ENCODE measurements at regions not wholly inside any gene's neighbourhood (a gene's known extent, or its start where the extent isn't known, plus 50 kb on each side); places are given as distances from the start of the nearest gene placed in this dataset.
"Not testable (repeated sequence)": the region's sequence is repeated elsewhere in the genome, so short reads cannot be mapped to it uniquely, and the experiment has no call there.

- Histone ChIP-seq H3K27ac (ENCODE audit: low read length) (no peak overlapping the region), H3K4me3 (ENCODE audit: low read length) (no peak overlapping the region), H3K9ac (ENCODE audit: low read length) (no peak overlapping the region), H3K4me1 (ENCODE audit: control insufficient read depth, low read depth, low read length) (no peaks in the 10 kb centered on the region), H3K36me3 (ENCODE audit: control insufficient read depth, low read depth, low read length) (no peaks in the 10 kb centered on the region), H3K9me3 (ENCODE audit: control insufficient read depth, low read depth, low read length) (no peaks in the 10 kb centered on the region), H3K27me3 (ENCODE audit: control insufficient read depth, insufficient read depth, low read length) (no peaks in the 10 kb centered on the region)
These were observed 336.5 kb downstream of the IRS1 start for GRCh38 chr2:226463154-226463553.

- H3K4me1 ChIP-seq (ENCODE audit: control insufficient read depth, low read depth, low read length): no peaks in the 10 kb centered on the region
- no peaks in the 10 kb centered on the region for H3K9me3 ChIP-seq (ENCODE audit: control insufficient read depth, low read depth, low read length)
- no peaks in the 10 kb centered on the region for H3K36me3 ChIP-seq (ENCODE audit: control insufficient read depth, low read depth, low read length)
- H3K4me3 ChIP-seq (ENCODE audit: low read length): no peak overlapping the region
- no peak overlapping the region for H3K9ac ChIP-seq (ENCODE audit: low read length)
- H3K27me3 ChIP-seq (ENCODE audit: control insufficient read depth, insufficient read depth, low read length): no peaks in the 10 kb centered on the region
- no peak overlapping the region for H3K27ac ChIP-seq (ENCODE audit: low read length)
These were observed 337.6 kb downstream of the IRS1 start for GRCh38 chr2:226461981-226462380.

- not testable (repeated sequence) for H3K36me3 ChIP-seq (ENCODE audit: control insufficient read depth, low read depth, low read length)
These were observed 343.5 kb downstream of the IRS1 start for GRCh38 chr2:226456144-226456543.

GRCh38 chr2:226452768-226453167, 346.9 kb downstream of the IRS1 start:
- peaks cover 2% of the 10 kb centered on the region for H3K9me3 ChIP-seq (ENCODE audit: control insufficient read depth, low read depth, low read length)

More at GRCh38 chr2:226456144-226456543, 343.5 kb downstream of the IRS1 start:
- not testable (repeated sequence) for H3K27me3 ChIP-seq (ENCODE audit: control insufficient read depth, insufficient read depth, low read length); H3K9me3 ChIP-seq (ENCODE audit: control insufficient read depth, low read depth, low read length); H3K27ac ChIP-seq (ENCODE audit: low read length); H3K4me1 ChIP-seq (ENCODE audit: control insufficient read depth, low read depth, low read length); H3K9ac ChIP-seq (ENCODE audit: low read length); H3K4me3 ChIP-seq (ENCODE audit: low read length)

GRCh38 chr2:226451486-226451885, 348.1 kb downstream of the IRS1 start:
- Histone ChIP-seq H3K4me1 (ENCODE audit: control insufficient read depth, low read depth, low read length) (no peaks in the 10 kb centered on the region), H3K4me3 (ENCODE audit: low read length) (no peak overlapping the region), H3K9me3 (ENCODE audit: control insufficient read depth, low read depth, low read length) (peaks cover 2% of the 10 kb centered on the region), H3K9ac (ENCODE audit: low read length) (no peak overlapping the region), H3K27me3 (ENCODE audit: control insufficient read depth, insufficient read depth, low read length) (no peaks in the 10 kb centered on the region), H3K36me3 (ENCODE audit: control insufficient read depth, low read depth, low read length) (no peaks in the 10 kb centered on the region), H3K27ac (ENCODE audit: low read length) (no peak overlapping the region)

More at GRCh38 chr2:226452768-226453167, 346.9 kb downstream of the IRS1 start:
- Histone ChIP-seq H3K27me3 (ENCODE audit: control insufficient read depth, insufficient read depth, low read length) (no peaks in the 10 kb centered on the region), H3K9ac (ENCODE audit: low read length) (no peak overlapping the region), H3K4me1 (ENCODE audit: control insufficient read depth, low read depth, low read length) (no peaks in the 10 kb centered on the region), H3K36me3 (ENCODE audit: control insufficient read depth, low read depth, low read length) (no peaks in the 10 kb centered on the region), H3K27ac (ENCODE audit: low read length) (no peak overlapping the region), H3K4me3 (ENCODE audit: low read length) (no peak overlapping the region)

- H3K9ac ChIP-seq (ENCODE audit: low read length): no peak overlapping the region
- no peak overlapping the region for H3K27ac ChIP-seq (ENCODE audit: low read length)
- H3K4me1 ChIP-seq (ENCODE audit: control insufficient read depth, low read depth, low read length): no peaks in the 10 kb centered on the region
- H3K27me3 ChIP-seq (ENCODE audit: control insufficient read depth, insufficient read depth, low read length): no peaks in the 10 kb centered on the region
- H3K9me3 ChIP-seq (ENCODE audit: control insufficient read depth, low read depth, low read length): peaks cover 2% of the 10 kb centered on the region
- H3K4me3 ChIP-seq (ENCODE audit: low read length): no peak overlapping the region
- no peaks in the 10 kb centered on the region for H3K36me3 ChIP-seq (ENCODE audit: control insufficient read depth, low read depth, low read length)
These were observed 349.5 kb downstream of the IRS1 start for GRCh38 chr2:226450141-226450540.

GRCh38 chr2:226447338-226448300, 352.0 kb downstream of the IRS1 start:
- no peaks in the 10 kb centered on the region for H3K36me3 ChIP-seq (ENCODE audit: control insufficient read depth, low read depth, low read length)
- no peaks in the 10 kb centered on the region for H3K4me1 ChIP-seq (ENCODE audit: control insufficient read depth, low read depth, low read length)
- H3K9ac ChIP-seq (ENCODE audit: low read length): no peak overlapping the region
- H3K9me3 ChIP-seq (ENCODE audit: control insufficient read depth, low read depth, low read length): peaks cover 2% of the 10 kb centered on the region
- no peak overlapping the region for H3K4me3 ChIP-seq (ENCODE audit: low read length)
- no peak overlapping the region for H3K27ac ChIP-seq (ENCODE audit: low read length)
- H3K27me3 ChIP-seq (ENCODE audit: control insufficient read depth, insufficient read depth, low read length): no peaks in the 10 kb centered on the region

GRCh38 chr2:226446406-226447001, 353.1 kb downstream of the IRS1 start:
- Histone ChIP-seq H3K27ac (ENCODE audit: low read length) (no peak overlapping the region), H3K9ac (ENCODE audit: low read length) (no peak overlapping the region)

GRCh38 chr2:226445216-226445861, 354.3 kb downstream of the IRS1 start:
- no peak overlapping the region for H3K4me3 ChIP-seq (ENCODE audit: low read length)
- H3K9ac ChIP-seq (ENCODE audit: low read length): no peak overlapping the region
- no peaks in the 10 kb centered on the region for H3K36me3 ChIP-seq (ENCODE audit: control insufficient read depth, low read depth, low read length)
- H3K27ac ChIP-seq (ENCODE audit: low read length): no peak overlapping the region
- peaks cover 4% of the 10 kb centered on the region for H3K4me1 ChIP-seq (ENCODE audit: control insufficient read depth, low read depth, low read length)
- no peaks in the 10 kb centered on the region for H3K27me3 ChIP-seq (ENCODE audit: control insufficient read depth, insufficient read depth, low read length)
- H3K9me3 ChIP-seq (ENCODE audit: control insufficient read depth, low read depth, low read length): no peaks in the 10 kb centered on the region

More at GRCh38 chr2:226446406-226447001, 353.1 kb downstream of the IRS1 start:
- Histone ChIP-seq H3K4me1 (ENCODE audit: control insufficient read depth, low read depth, low read length) (peaks cover 4% of the 10 kb centered on the region), H3K4me3 (ENCODE audit: low read length) (no peak overlapping the region), H3K27me3 (ENCODE audit: control insufficient read depth, insufficient read depth, low read length) (no peaks in the 10 kb centered on the region), H3K36me3 (ENCODE audit: control insufficient read depth, low read depth, low read length) (no peaks in the 10 kb centered on the region), H3K9me3 (ENCODE audit: control insufficient read depth, low read depth, low read length) (no peaks in the 10 kb centered on the region)

- no peaks in the 10 kb centered on the region for H3K9me3 ChIP-seq (ENCODE audit: control insufficient read depth, low read depth, low read length)
- peaks cover 4% of the 10 kb centered on the region for H3K4me1 ChIP-seq (ENCODE audit: control insufficient read depth, low read depth, low read length)
- no peak overlapping the region for H3K9ac ChIP-seq (ENCODE audit: low read length)
- no peaks in the 10 kb centered on the region for H3K27me3 ChIP-seq (ENCODE audit: control insufficient read depth, insufficient read depth, low read length)
- H3K36me3 ChIP-seq (ENCODE audit: control insufficient read depth, low read depth, low read length): no peaks in the 10 kb centered on the region
- no peak overlapping the region for H3K4me3 ChIP-seq (ENCODE audit: low read length)
- no peak overlapping the region for H3K27ac ChIP-seq (ENCODE audit: low read length)
These were observed 356.5 kb downstream of the IRS1 start for GRCh38 chr2:226443112-226443511.

GRCh38 chr2:226440127-226440918, 359.3 kb downstream of the IRS1 start:
- H3K9ac ChIP-seq (ENCODE audit: low read length): no peak overlapping the region
- H3K36me3 ChIP-seq (ENCODE audit: control insufficient read depth, low read depth, low read length): no peaks in the 10 kb centered on the region
- H3K9me3 ChIP-seq (ENCODE audit: control insufficient read depth, low read depth, low read length): no peaks in the 10 kb centered on the region
- H3K4me1 ChIP-seq (ENCODE audit: control insufficient read depth, low read depth, low read length): peaks cover 4% of the 10 kb centered on the region
- no peaks in the 10 kb centered on the region for H3K27me3 ChIP-seq (ENCODE audit: control insufficient read depth, insufficient read depth, low read length)
- H3K27ac ChIP-seq (ENCODE audit: low read length): no peak overlapping the region
- no peak overlapping the region for H3K4me3 ChIP-seq (ENCODE audit: low read length)
